GM12891 (cell line): ENCODE measurements at regions not wholly inside any gene's neighbourhood (a gene's known extent, or its start where the extent isn't known, plus 50 kb on each side); places are given as distances from the start of the nearest gene placed in this dataset.

ENCODE experiments used
- DNase-seq: peaks from one replicate; pipeline ENCODE4 v3.0.0; 2011; ENCODE audit warnings: low spot score; ENCODE audit not compliant: insufficient read length
- FAIRE-seq: peaks from 2 replicates; lab custom pipeline; 2011; peaks lifted over from hg19 to GRCh38; lab: Jason Lieb, UNC
- PAX5 ChIP-seq: IDR thresholded peaks from 2 replicates; pipeline ENCODE4 v1.6.1; 2011; ENCODE audit warnings: low read length, moderate library complexity, mild to moderate bottlenecking; ENCODE audit not compliant: insufficient read depth, severe bottlenecking
- POLR2A ChIP-seq: IDR thresholded peaks from 2 replicates; pipeline ENCODE4 v1.6.1; 2011; ENCODE audit warnings: low read depth, low read length, control low read depth
- POLR2AphosphoS5 ChIP-seq: IDR thresholded peaks from 2 replicates; pipeline ENCODE4 v1.6.1; 2011; ENCODE audit warnings: low read depth, low read length, control low read depth
- POU2F2 ChIP-seq: IDR thresholded peaks from 2 replicates; pipeline ENCODE4 v1.6.1; 2011; ENCODE audit warnings: low read depth, mild to moderate bottlenecking, control low read depth, low read length, moderate library complexity
- SPI1 ChIP-seq: IDR thresholded peaks from 2 replicates; pipeline ENCODE4 v1.6.1; 2011; ENCODE audit warnings: low read depth, low read length, control low read depth
- TAF1 ChIP-seq: IDR thresholded peaks from 2 replicates; pipeline ENCODE4 v1.6.1; 2011; ENCODE audit warnings: low read depth, low read length, control low read depth

DNA sequence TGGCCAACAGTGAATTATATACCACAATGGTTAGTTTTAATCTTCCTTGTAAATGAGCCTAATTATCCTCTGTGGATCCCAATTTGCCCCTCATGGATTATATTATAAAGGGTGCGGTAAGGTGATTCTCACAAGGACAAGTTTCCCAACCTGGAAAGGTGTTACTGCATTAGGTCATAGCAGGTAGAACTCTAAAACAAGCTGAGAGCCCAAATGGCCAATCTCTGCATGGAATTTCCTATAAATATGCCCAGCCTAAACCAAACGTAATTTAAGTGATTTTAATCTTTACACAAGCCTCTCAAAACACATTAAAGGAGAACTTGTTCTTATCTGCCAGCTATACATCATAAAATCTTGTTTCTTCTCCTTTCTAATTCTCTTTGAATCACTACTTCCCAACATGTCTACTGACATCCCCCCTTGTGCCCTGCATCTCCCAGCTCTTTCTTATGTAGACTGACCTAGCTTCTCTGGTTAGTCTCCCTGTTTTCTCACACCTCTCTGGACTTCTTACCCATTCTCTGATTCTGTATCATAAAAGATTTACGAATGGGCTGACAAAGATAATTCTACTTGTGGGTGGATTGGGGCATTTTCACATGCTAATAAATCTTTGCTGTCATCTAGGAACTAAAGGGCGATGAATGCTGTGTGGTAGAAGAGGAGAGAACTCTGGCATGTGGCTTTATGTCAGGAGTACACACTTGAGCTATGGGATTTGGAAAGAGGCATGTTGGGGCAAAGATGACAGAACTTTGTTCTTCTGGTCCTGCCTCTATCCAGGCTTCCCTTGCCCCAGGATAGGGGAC lies 94.3 kb upstream of the PGRMC2 start:
- no peak for TF ChIP-seq POU2F2
- no peak for TF ChIP-seq SPI1
- no peak for TF ChIP-seq POLR2AphosphoS5
- no peak for TF ChIP-seq POLR2A
- TF ChIP-seq TAF1: no peak
- no peak for TF ChIP-seq PAX5
- FAIRE-seq: no peak

GRCh38 chr4:128380306-128380705 lies 92.7 kb upstream of the PGRMC2 start:
- FAIRE-seq (no peak), DNase-seq (no peak)
- TF ChIP-seq POU2F2 (no peak), TAF1 (no peak), SPI1 (no peak), POLR2AphosphoS5 (no peak), PAX5 (no peak), POLR2A (no peak)

More for the DNA sequence above, 94.3 kb upstream of the PGRMC2 start:
- no peak for DNase-seq

DNA sequence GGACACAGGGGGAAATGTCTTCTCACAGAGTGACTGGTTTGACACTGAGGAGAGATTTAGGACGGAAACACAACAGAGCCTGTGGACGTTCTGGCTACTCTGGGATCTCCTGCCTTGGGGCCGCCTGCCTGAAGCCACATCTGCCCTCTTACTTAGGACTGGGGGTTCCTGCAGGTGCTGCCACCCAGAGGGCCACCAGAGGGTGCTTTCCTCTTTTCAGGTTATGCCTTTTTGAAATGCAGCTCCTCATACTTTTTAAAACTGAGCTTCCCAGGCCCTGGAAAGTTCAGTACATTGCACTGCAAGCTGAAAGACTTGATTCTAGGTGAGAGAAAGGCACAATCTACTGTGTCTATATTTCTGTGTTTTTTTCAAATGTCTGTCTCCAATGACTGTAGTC lies 92.2 kb upstream of the PGRMC2 start:
- TF ChIP-seq TAF1 (no peak), PAX5 (no peak), SPI1 (no peak), POLR2AphosphoS5 (no peak), POLR2A (no peak), POU2F2 (no peak)
- peak; percentile 12 for DNase-seq
- FAIRE-seq: no peak

DNA sequence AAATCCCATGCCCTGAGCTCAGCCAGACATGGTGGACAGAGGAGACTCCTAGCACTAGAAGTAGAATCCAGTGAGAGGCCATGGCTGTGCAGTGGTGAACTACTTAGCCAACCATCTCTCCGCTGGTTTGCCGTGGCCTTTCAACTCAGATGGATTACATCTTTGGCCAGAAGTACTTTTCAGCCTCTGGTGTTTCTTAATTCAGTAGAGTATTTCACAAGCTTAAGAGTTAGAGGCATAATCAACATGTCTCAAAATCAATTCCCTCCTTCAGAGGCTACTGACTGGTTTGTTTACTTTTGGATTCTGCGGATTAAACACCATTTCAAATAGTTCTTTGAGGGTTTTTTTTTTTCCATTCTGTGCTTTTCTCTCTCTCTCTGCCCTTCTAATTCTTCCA lies 91.1 kb upstream of the PGRMC2 start:
- TF ChIP-seq POLR2AphosphoS5 (no peak), PAX5 (no peak), POLR2A (no peak), TAF1 (no peak), SPI1 (no peak), POU2F2 (no peak)
- FAIRE-seq (no peak), DNase-seq (no peak)

GRCh38 chr4:128376958-128377357 lies 89.3 kb upstream of the PGRMC2 start:
- TF ChIP-seq PAX5 (no peak), POLR2AphosphoS5 (no peak), POU2F2 (no peak)
- DNase-seq: no peak
- no peak for FAIRE-seq

GRCh38 chr4:128376303-128376702 lies 88.7 kb upstream of the PGRMC2 start:
- FAIRE-seq: no peak
- no peak for TF ChIP-seq POLR2A
- no peak for TF ChIP-seq PAX5
- no peak for TF ChIP-seq POU2F2
- TF ChIP-seq POLR2AphosphoS5: no peak
- no peak for TF ChIP-seq TAF1
- no peak for TF ChIP-seq SPI1

GRCh38 chr4:128373628-128374027 lies 86.0 kb upstream of the PGRMC2 start:
- TF ChIP-seq TAF1 (no peak), POLR2AphosphoS5 (no peak), PAX5 (no peak), POLR2A (no peak), POU2F2 (no peak), SPI1 (no peak)
- FAIRE-seq (no peak), DNase-seq (no peak)

More at GRCh38 chr4:128376303-128376702, 88.7 kb upstream of the PGRMC2 start:
- DNase-seq: no peak

DNA sequence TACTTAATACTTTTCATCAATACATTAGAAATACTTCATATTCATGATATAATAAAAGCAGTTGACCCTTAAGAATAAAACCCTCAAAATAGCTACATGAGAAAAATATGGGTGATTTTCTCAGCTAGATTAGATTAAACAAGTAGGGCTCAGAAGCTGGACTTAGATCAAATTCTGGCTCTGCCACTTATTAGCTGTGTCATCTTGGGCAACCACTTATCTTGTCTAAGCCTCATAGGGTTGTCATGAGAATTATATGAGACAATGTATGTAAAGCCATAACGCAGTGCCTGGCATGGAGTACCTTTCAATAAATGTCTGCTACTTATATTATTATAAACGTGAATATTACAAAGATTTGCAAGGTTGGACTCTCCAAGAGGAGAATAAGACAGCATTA lies 84.3 kb upstream of the PGRMC2 start:
- DNase-seq (no peak), FAIRE-seq (no peak)
- TF ChIP-seq TAF1 (no peak), POLR2A (no peak), POU2F2 (no peak), POLR2AphosphoS5 (no peak), PAX5 (no peak), SPI1 (no peak)

DNA sequence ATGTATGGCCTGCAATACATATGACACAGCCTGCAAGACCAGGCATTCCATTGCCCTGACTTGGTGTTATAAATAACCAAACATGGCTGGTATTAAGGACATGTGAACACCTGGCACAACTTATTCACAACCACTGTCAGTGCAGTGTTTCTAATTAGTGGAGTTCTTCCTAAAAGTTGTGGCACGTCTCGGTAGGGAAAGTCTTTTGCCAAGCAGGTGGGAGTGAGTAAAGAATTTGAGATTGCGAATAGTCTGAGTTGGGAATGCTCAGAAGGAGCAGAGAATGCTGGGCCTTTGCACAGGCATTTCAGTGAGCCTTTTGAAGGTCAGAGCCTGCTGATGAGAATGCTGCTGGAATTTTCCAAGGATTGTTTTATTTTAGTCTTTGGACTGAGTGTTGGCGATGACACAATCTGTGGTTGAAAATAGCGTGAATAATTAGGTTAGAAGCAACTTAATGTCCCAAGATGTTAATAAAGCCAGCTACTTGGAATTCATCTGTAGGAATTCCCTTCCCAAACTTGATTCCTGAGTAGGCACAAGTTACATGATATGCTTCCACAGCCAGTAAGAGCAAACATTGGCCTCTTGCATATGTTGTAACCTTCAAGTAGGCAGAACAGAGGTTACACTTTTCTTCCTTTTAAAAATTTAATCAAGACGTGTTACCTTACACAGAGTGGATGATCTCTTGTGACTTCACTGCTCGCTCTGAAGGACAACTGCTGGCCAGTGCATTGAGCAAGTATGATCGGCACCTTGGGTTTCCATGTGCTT lies 83.6 kb upstream of the PGRMC2 start:
- FAIRE-seq: no peak
- TF ChIP-seq SPI1 (no peak), POU2F2 (no peak), TAF1 (no peak), PAX5 (no peak), POLR2A (no peak), POLR2AphosphoS5 (no peak)
- DNase-seq: no peak
